Endothelial cell of umbilical vein (primary cell): ENCODE measurements at regions not wholly inside any gene's neighbourhood (a gene's known extent, or its start where the extent isn't known, plus 50 kb on each side); places are given as distances from the start of the nearest gene placed in this dataset.

Experiments used
- BruUV-seq: library from RNA; stranded (reverse); fragments of 400-500 nt; replicated peaks from 2 replicates; lab custom pipeline; 2021; lab: Mats Ljungman, UMichigan
- CTCF ChIA-PET: fragments of 300-600, 350-600 bp; sonication (Branson Sonifier 250); formaldehyde crosslinking; loops from one replicate; lab custom pipeline; 2021; ENCODE audit warnings: antibody characterized with exemption, inconsistent platforms; lab: Charles Lee
- POLR2A ChIA-PET: fragments of 300-600, 350-600 bp; sonication (Branson Sonifier 250); formaldehyde crosslinking; loops from one replicate; lab custom pipeline; 2021; ENCODE audit warnings: antibody characterized with exemption, inconsistent platforms; lab: Charles Lee
- DNase-seq: peaks from one replicate; pipeline ENCODE4 v3.0.0-alpha.2; 2011; ENCODE audit warnings: low read depth, low spot score
- FAIRE-seq: peaks from 2 replicates; lab custom pipeline; 2011; peaks lifted over from hg19 to GRCh38; lab: Jason Lieb, UNC
- H2AFZ ChIP-seq: 2 replicates; pipeline ENCODE4 v1.6.0; 2012; ENCODE audit warnings: low read depth, low read length, control low read depth, inconsistent platforms
- H3K27ac ChIP-seq: 2 replicates; pipeline ENCODE4 v1.5.1; 2011; ENCODE audit warnings: low read depth, mild to moderate bottlenecking, control low read depth, low read length, moderate library complexity; ENCODE audit not compliant: insufficient read depth
- H3K27me3 ChIP-seq, 2 experiments: 2 replicates each; pipeline versions ENCODE4 v1.6.0 to v1.6.1; 2011; ENCODE audit warnings: low read length in 2 of 2, mixed read lengths in 1 of 2; ENCODE audit not compliant: control insufficient read depth in 2 of 2, insufficient read depth in 2 of 2
- H3K36me3 ChIP-seq, 2 experiments: 2 replicates in 1 of 2; 3 replicates in 1 of 2; pipeline ENCODE4 v1.5.1; 2011; ENCODE audit warnings: low read length in 2 of 2, mild to moderate bottlenecking in 1 of 2, moderate library complexity in 1 of 2; ENCODE audit not compliant: control insufficient read depth in 2 of 2, insufficient read depth in 2 of 2; ENCODE audit errors: extremely low read depth in 1 of 2
- H3K4me1 ChIP-seq: 3 replicates; pipeline ENCODE4 v1.5.1; 2011; ENCODE audit warnings: mild to moderate bottlenecking, low read length; ENCODE audit not compliant: control insufficient read depth, insufficient read depth; ENCODE audit errors: extremely low read depth
- H3K4me2 ChIP-seq: 2 replicates; pipeline ENCODE4 v1.6.1; 2011; ENCODE audit warnings: low read length, control low read depth, mixed read lengths; ENCODE audit not compliant: insufficient read depth
- H3K4me3 ChIP-seq, 3 experiments: fragments of 200-600 bp in 1 of 3; sonication (generic), shearing (Covaris generic) in 1 of 3; replicated peaks in 1 of 3; 2 replicates each; pipeline ENCODE4 v1.5.1; 2011 to 2016; ENCODE audit warnings: control low read depth in 3 of 3, low read length in 3 of 3, mild to moderate bottlenecking in 2 of 3, inconsistent platforms in 1 of 3, low read depth in 1 of 3, moderate library complexity in 1 of 3; ENCODE audit not compliant: insufficient read depth in 1 of 3
- H3K79me2 ChIP-seq: 2 replicates; pipeline ENCODE4 v1.6.0; 2012; ENCODE audit warnings: low read length, inconsistent platforms; ENCODE audit not compliant: control insufficient read depth, insufficient read depth
- H3K9ac ChIP-seq: replicated peaks from 2 replicates; pipeline ENCODE3; 2011; ENCODE audit warnings: low read length, control low read depth; ENCODE audit not compliant: insufficient read depth; ENCODE audit errors: extremely low read depth
- H3K9me1 ChIP-seq: replicated peaks from 3 replicates; pipeline ENCODE4 v1.6.0; 2011; ENCODE audit warnings: mild to moderate bottlenecking, low read length; ENCODE audit not compliant: control insufficient read depth, insufficient read depth; ENCODE audit errors: extremely low read depth
- H3K9me3 ChIP-seq: replicated peaks from 2 replicates; pipeline ENCODE4 v1.5.1; 2012; ENCODE audit warnings: low read length, inconsistent platforms; ENCODE audit not compliant: control insufficient read depth, insufficient read depth
- H4K20me1 ChIP-seq: replicated peaks from 2 replicates; pipeline ENCODE3; 2011; ENCODE audit warnings: mild to moderate bottlenecking, low read length; ENCODE audit not compliant: control insufficient read depth, insufficient read depth; ENCODE audit errors: extremely low read depth
- CTCF ChIP-seq, 2 donors: IDR thresholded peaks; 1 replicate in 1 of 2; 2 replicates in 1 of 2; pipeline ENCODE4 v1.5.1; 2011; ENCODE audit warnings: low read length in 2 of 2, mild to moderate bottlenecking in 2 of 2, moderate library complexity in 2 of 2, control low read depth in 1 of 2, inconsistent platforms in 1 of 2, low read depth in 1 of 2; ENCODE audit not compliant: insufficient read depth in 1 of 2; ENCODE audit errors: extremely low read depth in 1 of 2
- EZH2 ChIP-seq: IDR thresholded peaks from 2 replicates; pipeline ENCODE4 v1.6.1; 2012; ENCODE audit warnings: borderline replicate concordance, low read depth, mild to moderate bottlenecking, moderate library complexity, low read length, inconsistent platforms; ENCODE audit not compliant: severe bottlenecking
- FOS ChIP-seq: IDR thresholded peaks from 2 replicates; pipeline ENCODE4 v1.6.1; 2011; ENCODE audit warnings: mild to moderate bottlenecking, low read length, moderate library complexity, borderline replicate concordance; ENCODE audit not compliant: insufficient read depth
- GATA2 ChIP-seq: IDR thresholded peaks from 2 replicates; pipeline ENCODE4 v1.7.0; 2011; ENCODE audit warnings: low read depth, mild to moderate bottlenecking, moderate library complexity, mixed read lengths, low read length; ENCODE audit not compliant: insufficient read length, insufficient read depth
- JUN ChIP-seq: IDR thresholded peaks from 2 replicates; pipeline ENCODE4 v1.6.1; 2011; ENCODE audit warnings: borderline replicate concordance, low read depth; ENCODE audit not compliant: insufficient read length, insufficient read depth
- MYC ChIP-seq: IDR thresholded peaks from one replicate; pipeline ENCODE4 v1.6.1; 2011; ENCODE audit warnings: mild to moderate bottlenecking, low read depth, low read length
- POLR2A ChIP-seq: IDR thresholded peaks from 2 replicates; pipeline ENCODE4 v1.6.1; 2012; ENCODE audit warnings: low read depth, mild to moderate bottlenecking, control low read depth, low read length
- POLR2AphosphoS5 ChIP-seq: IDR thresholded peaks from 2 replicates; pipeline ENCODE4 v1.6.1; 2012; ENCODE audit warnings: low read depth, mild to moderate bottlenecking, control low read depth, low read length, moderate library complexity; ENCODE audit not compliant: insufficient read depth
- dilution Hi-C: fragments of 300-500 bp; cut with MboI; formaldehyde crosslinking; loops from one replicate; pipeline ENCODE4 v1.15.0; 2019; ENCODE audit warnings: low sequenced_read_pairs; ENCODE audit not compliant: extremely low pct_ligation_motif_present
- intact Hi-C: fragments of 100-400 bp; cut with micrococcal nuclease; formaldehyde crosslinking; loops from one replicate; pipeline ENCODE4 v1.10.0; 2022
- TF ChIP-seq, protein P1 (sequence below): IDR thresholded peaks from 2 replicates; pipeline ENCODE4 v1.6.1; 2011; ENCODE audit not compliant: insufficient read depth, insufficient read length

GRCh38 chr4:23425570-23425969 lies 464.3 kb downstream of the PPARGC1A start:
- Histone ChIP-seq H3K79me2 (no peaks in the 10 kb centered on the region), H3K4me1 (no peaks in the 10 kb centered on the region), H4K20me1 (no peaks in the 10 kb centered on the region), H3K36me3 (no peaks in the 10 kb centered on the region), H3K27me3 (no peaks in the 10 kb centered on the region), H3K27ac (no peak overlapping the region), H3K4me2 (no peak overlapping the region), H3K9me1 (no peaks in the 10 kb centered on the region), H3K9me3 (no peaks in the 10 kb centered on the region), H3K4me3 (no peak overlapping the region), H3K9ac (no peak overlapping the region), H2AFZ (no peak overlapping the region)
- no TSS peak for BruUV-seq
- CTCF ChIA-PET, result no interaction called here
- dilution Hi-C loops (no loop called here), intact Hi-C loops (no loop called here)
- DNase-seq (no peak), FAIRE-seq (no peak)
- TF ChIP-seq JUN (no peak), POLR2A (no peak)
- TF ChIP-seq, protein P1, sequence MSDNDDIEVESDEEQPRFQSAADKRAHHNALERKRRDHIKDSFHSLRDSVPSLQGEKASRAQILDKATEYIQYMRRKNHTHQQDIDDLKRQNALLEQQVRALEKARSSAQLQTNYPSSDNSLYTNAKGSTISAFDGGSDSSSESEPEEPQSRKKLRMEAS, result no peak
- POLR2A ChIA-PET, result no interaction called here

DNA sequence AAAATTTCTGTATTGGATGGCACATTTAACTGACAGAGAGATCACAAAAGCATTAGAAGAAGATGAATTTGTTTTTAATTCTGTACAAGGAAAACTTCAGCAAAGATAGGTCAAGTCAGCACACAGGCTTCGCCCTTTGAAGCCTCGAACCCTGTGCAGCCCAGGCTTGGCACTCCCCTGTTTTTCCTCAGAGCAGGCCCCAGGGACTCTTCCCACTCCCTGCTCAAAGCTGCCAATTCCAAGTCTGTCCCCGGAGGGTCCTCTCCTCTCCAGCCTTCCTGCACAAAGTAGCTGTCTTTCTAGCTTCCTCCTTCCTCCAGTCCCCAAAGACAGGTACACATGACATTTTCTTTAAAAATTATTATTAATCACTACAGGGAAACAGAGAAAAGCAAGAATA lies 466.3 kb downstream of the PPARGC1A start:
- intact Hi-C loops (no loop called here), dilution Hi-C loops (no loop called here)
- Histone ChIP-seq H3K9me1 (no peaks in the 10 kb centered on the region), H4K20me1 (no peaks in the 10 kb centered on the region), H3K9ac (no peak overlapping the region), H3K4me1 (no peaks in the 10 kb centered on the region), H3K4me2 (no peak overlapping the region), H3K4me3 (no peak overlapping the region), H2AFZ (no peak overlapping the region), H3K79me2 (no peaks in the 10 kb centered on the region), H3K9me3 (no peaks in the 10 kb centered on the region), H3K27ac (no peak overlapping the region), H3K36me3 (no peaks in the 10 kb centered on the region), H3K27me3 (no peaks in the 10 kb centered on the region)
- POLR2A ChIA-PET, result no interaction called here
- no TSS peak for BruUV-seq
- FAIRE-seq (no peak), DNase-seq (no peak)
- CTCF ChIA-PET, result no interaction called here
- TF ChIP-seq JUN (no peak), POLR2AphosphoS5 (no peak), CTCF (IDR thresholded peaks at IDR 0.05; ENCODE audit: extremely low read depth in 1 of 2, insufficient read depth in 1 of 2, low read depth in 1 of 2, low read length in 2 of 2) (no peak), FOS (no peak), GATA2 (no peak), POLR2A (no peak), MYC (no peak), EZH2 (no peak)
- TF ChIP-seq, protein P1, result no peak
